ENCODE measurements at regions not wholly inside any gene's neighbourhood (a gene's known extent, or its start where the extent isn't known, plus 50 kb on each side); places are given as distances from the start of the nearest gene placed in this dataset.

GRCh38 chr13:84497613-84498012 is 615.3 kb upstream of the SLITRK1 start:
- Histone ChIP-seq H4K20me1 (ENCODE audit: insufficient read depth) (no peaks in the 10 kb centered on the region), H3K4me2 (ENCODE audit: low read length) (no peak overlapping the region), H2AFZ (ENCODE audit: low read depth, low read length, poor library complexity, severe bottlenecking) (no peak overlapping the region), H3K9me3 (ENCODE audit: control insufficient read depth in 1 of 2, insufficient read depth in 1 of 2, low read depth in 1 of 2, low read length in 2 of 2) (peaks cover 0 to 5% of the 10 kb centered on the region in 2 experiments; a peak in 2 of 4 replicates), H3K79me2 (ENCODE audit: insufficient read depth, low read length) (no peaks in the 10 kb centered on the region), H3K4me3 (replicated peaks in 1 of 2; ENCODE audit: low read depth in 1 of 2, low read length in 2 of 2) (no peak overlapping the region), H3K27ac (ENCODE audit: low read depth, low read length) (no peak overlapping the region), H3K9me2 (ENCODE audit: insufficient read depth) (no peaks in the 10 kb centered on the region), H3K9ac (ENCODE audit: low read length) (no peak overlapping the region), H3K36me3 (ENCODE audit: control insufficient read depth in 1 of 2, insufficient read depth in 2 of 2, low read length in 2 of 2) (no peaks in the 10 kb centered on the region), H3K27me3 (ENCODE audit: insufficient read depth, low read length) (no peaks in the 10 kb centered on the region), H3K4me1 (ENCODE audit: control insufficient read depth in 1 of 2, insufficient read depth in 2 of 2, low read length in 2 of 2) (no peaks in the 10 kb centered on the region)
- intact Hi-C loops (cut with micrococcal nuclease), result no loop called here
- no peak for DNase-seq (ENCODE audit: low read depth, low spot score)
- ATAC-seq, result no peak
- ChIA-PET RAD21 (ENCODE audit: low non-redundant PET in 1 of 2, low total read pairs in 2 of 2, uncharacterized antibody in 2 of 2, unreplicated experiment in 2 of 2) (no interaction called here), POLR2A (no interaction called here), CTCF (no interaction called here)
- TF ChIP-seq TCF7L2 (IDR thresholded peaks at IDR 0.05; ENCODE audit: borderline replicate concordance, extremely low read depth, insufficient read depth, insufficient read length) (no peak), SIN3A (IDR thresholded peaks at IDR 0.05; ENCODE audit: low read depth) (no peak), CBX3 (IDR thresholded peaks at IDR 0.05; ENCODE audit: low read depth) (no peak), EGR1 (IDR thresholded peaks at IDR 0.05; ENCODE audit: low read depth) (no peak), MAX (IDR thresholded peaks at IDR 0.05) (no peak), SRF (IDR thresholded peaks at IDR 0.05; ENCODE audit: low read depth) (no peak), CEBPB (IDR thresholded peaks at IDR 0.05; ENCODE audit: low read depth) (no peak), JUND (IDR thresholded peaks at IDR 0.05) (no peak), EZH2phosphoT487 (IDR thresholded peaks at IDR 0.05; ENCODE audit: borderline replicate concordance) (no peak), POLR2AphosphoS5 (IDR thresholded peaks at IDR 0.05; ENCODE audit: low read depth, low read length) (no peak), ZNF274 (IDR thresholded peaks at IDR 0.05; ENCODE audit: low read depth, low read length) (no peak), ZBTB33 (IDR thresholded peaks at IDR 0.05; ENCODE audit: extremely low read depth, insufficient replicate concordance, low read length) (no peak), YY1 (IDR thresholded peaks at IDR 0.05; ENCODE audit: extremely low read depth, insufficient replicate concordance, low read depth, low read length) (no peak), POLR2A (IDR thresholded peaks at IDR 0.05; ENCODE audit: borderline replicate concordance, extremely low read depth, insufficient read depth, insufficient read length) (no peak), REST (IDR thresholded peaks at IDR 0.05; ENCODE audit: low read depth) (no peak), ATF3 (IDR thresholded peaks at IDR 0.05) (no peak)
- BruUV-seq (replicated peaks), result no TSS peak

Data from HCT116 (cell line).